Right renal cortex interstitium (tissue), 3 donors: ENCODE measurements at regions not wholly inside any gene's neighbourhood (a gene's known extent, or its start where the extent isn't known, plus 50 kb on each side); places are given as distances from the start of the nearest gene placed in this dataset.

Experiments used
- DNase-seq, 3 donors: peaks; one replicate each; pipeline ENCODE4 v3.0.0-alpha.2; 2013; ENCODE audit warnings: low read depth in 3 of 3, low spot score in 2 of 3

DNA sequence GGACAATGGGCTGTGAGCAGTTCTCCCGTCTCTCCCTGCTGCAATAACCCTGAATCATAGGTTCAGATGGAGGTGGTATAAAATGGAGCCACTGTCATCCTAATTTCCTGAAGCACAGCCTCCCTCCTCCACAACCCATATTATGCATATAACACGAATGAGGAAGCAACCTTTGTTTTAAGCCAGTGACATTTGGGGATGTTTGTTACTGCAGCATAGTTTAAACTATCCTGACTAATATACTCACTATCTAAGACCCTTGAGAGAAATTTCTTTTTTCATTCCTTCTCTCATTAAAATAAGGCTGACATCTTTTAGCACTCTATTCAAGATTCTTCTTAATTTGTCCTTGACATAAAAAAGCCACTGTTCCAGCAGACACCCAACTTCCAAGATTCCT is 413.4 kb downstream of the SOX9 start:
- DNase-seq: no peak

DNA sequence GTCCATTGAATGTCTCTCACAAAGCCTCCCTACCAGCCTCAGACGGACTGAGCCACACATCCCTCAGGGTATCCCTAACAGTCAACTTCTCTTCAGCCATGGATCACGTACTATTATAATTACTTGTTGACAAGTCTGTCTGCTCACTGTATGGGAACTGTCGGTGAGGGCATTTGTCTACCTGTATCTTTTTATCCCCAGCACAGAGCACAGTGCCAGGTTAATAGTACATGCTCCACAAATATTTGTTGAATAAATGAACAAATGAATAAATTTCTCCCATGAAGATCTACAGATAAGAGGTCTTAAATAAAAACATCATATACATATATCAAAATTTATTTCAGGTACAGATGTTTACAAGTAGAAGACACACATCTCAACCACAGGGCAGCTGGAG is 414.0 kb downstream of the SOX9 start:
- no peak for DNase-seq

DNA sequence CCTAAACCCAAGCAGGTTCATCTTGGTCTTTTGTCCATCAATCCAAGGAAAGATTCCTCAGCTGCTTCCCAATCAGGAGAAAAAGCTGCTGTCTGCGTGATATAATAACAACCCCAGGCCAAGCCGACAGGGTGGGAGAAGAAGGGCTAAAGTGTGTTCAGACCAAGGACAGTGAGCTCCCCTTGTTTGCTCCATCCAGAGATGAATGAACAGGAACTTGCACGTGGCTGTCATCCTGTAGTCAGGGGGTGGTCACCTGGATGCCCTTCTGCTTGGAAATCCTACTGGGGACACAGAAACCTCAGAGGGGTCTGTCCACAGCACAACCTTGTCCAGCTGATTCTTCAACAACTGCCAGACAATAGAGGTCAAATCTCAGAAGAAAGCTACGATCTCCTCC is 414.5 kb downstream of the SOX9 start:
- DNase-seq: no peak

DNA sequence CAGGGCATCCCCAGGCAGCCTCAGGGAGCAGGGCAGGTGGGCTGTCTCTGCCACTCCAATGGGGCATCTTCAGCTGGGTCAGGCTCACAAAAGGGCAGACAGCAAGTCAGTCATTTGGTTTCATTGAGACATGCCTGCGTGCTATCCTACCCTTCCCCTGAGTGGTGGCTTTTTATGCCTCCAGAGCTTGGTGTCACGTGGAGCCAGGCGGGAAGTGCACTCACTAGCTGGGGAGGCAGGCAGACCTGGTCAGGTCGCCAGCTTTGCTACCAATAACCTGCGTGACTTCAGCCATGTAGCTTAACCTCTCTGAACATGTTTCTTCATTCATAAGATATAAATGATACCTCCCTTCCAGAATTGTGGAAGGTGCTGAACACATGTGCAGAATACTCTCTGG is 415.0 kb downstream of the SOX9 start:
- DNase-seq: no peak

DNA sequence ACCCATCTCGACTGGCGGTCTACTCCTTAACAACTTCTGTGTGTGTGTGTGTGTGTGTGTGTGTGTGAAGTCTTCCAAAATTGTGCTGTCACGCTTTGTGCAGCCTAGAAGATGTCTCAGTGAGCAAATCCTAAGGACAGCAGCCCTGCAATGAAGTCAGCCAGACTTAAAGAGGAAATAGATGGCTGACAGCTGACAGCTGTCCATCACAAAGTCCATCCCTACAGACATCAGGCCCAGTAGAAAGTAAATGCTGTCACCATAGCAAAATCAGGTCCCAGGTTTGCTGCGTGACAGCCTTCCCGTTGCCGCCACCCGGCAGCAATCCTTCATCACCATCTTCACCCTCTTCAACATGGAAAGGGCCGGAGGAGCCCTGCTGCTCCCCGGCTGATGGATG is 416.0 kb downstream of the SOX9 start:
- DNase-seq: no peak

DNA sequence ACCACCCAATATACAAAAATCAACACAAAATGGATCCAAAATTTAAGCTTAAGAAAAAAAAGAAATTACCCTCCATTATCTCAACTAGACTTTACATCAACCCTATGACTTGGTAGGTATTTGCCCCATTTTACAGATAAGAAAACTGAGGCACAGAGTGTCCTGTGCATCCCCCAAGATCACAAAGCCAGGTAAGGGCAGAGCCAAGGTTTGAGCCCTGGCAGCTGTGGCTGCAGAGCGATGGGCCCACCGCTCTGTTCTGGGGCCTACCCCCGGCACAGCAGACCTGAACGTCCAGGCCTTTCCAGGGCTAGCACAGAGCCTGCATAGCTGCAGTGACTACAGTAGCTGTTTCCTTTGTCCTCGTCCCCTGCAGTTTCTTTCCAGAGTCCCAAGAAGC is 417.6 kb downstream of the SOX9 start:
- no peak for DNase-seq

DNA sequence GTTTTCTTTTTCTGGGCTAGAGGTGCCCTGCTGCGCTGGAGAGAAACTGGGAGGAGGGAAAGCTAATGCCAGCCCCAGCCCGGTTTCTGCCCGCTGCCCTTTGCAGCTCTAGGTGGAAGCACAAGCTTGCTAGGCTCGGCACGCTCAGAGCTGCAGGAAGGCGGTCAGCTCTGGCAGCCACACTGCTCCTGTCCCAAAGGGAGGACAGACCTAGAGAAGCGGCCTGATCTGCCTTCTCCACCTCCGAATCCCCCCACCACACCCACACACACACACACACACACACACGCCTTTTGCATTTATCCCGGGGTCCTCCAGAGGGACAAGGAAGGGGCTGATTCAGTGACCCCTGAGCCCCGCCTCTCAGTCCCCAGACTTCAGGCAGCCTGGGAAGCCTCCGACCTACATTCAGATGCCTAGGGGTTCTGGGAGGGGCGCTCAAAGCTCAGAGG is 418.1 kb downstream of the SOX9 start:
- DNase-seq: no peak

DNA sequence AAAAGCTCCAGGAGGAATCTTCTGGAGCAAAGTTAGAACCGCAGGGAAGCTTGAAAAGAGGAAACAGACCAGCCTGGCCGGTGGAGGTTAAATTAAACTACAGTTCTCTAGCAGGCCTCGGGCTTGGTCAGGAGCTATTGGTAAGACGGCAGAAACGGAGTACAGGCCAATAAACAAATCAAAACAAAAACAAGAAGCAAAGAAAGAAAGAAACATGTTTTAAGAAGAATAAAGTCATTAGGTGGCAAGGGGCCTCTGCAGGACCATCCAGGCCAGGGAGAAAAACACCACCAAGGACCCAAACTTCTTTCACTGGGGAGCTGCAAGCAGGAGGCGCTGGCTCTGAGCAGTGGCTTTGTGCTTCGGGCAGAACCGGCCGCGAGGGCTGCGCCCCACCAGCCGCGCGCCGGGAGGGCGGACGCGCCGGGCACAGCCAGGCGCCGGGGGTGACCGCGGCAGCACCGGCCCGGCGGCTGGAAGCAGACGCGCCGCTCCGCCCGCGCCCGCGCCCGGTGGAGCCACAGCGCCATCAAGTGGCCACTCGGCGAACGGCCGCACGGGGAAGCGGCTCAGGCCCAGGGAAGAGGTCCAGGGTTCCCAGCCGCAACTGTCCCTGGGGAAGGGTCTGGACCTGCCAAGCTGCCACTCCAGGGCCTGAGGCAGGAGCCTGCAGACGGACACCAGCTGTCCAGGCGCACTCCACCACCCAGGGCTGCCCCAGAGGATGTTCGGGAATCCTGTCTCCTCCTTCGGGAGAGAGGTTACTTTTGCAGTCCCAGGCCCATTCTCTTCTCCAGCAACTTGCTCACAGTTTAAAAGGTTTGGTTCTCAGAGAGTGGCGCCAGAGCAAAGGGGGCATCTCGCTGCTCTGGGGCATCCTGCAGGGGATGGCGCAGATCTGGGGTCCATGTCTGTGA is 419.4 kb downstream of the SOX9 start:
- DNase-seq: peak in 2 of 3 donors; percentile 31 to 48

DNA sequence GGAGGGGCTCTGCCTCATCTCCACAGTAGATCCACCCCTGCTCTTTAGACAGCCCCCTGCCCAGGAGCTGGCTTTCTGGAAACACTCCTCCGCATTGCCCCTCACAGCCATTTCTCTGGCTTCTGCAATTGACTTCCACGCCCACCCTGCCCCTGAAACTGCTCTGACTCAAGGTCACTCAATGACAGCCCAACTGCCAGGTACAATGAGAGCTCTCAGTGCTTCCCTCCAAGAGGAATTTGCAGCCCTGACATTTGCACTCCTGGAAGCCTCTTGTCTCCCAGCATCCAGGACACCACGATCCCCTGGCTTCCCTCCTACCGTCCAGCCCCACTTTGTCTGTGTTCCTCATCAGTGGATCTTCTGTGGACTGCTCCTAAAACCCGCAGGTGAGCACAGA is 421.5 kb downstream of the SOX9 start:
- no peak for DNase-seq

DNA sequence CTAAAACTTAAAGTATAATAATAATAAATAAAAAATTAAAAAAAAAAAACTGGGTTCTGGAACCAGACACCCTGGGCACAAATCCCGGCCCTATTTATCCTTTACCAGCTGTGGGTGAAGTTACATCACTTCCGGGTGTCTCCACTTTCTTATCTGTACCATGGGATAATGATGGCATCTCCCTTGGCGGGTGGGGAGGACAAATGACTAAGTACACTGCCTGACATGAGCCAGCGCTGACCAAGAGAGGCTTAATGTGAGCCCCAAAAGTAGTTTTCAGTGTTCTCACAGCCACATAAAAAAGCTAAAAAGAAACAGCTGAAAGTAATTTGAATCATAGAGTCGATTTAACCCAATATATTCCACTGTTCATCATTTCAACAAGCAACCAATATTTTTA is 424.9 kb downstream of the SOX9 start:
- no peak for DNase-seq

DNA sequence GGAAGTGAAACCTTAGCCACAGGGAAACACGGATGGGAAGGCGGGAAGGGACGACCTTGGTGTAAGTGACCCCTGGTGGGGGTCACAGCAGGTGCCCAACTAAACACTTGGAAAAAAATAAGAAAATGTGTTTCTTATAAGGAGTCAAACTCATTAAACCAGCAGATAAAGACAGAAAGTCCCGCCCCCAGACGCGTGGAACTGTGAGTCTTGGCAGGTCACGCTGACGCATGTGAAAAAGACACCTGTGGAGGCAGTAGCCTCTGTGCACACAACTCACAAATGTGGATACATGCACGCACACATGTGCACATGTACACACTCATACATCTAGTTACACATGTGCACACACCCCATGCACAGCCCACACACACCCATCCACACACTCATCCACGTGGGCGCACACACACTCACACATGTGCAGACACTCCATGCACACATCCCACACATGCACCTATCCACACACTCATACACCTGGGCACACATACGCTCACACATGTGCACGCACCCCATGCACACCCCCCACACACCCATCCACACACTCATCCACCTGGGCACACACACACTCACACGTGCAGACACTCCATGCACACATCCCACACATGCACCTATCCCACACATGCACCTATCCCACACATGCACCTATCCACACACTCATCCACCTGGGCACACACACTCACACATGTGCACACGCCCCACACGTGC is 432.4 kb downstream of the SOX9 start:
- no peak for DNase-seq

DNA sequence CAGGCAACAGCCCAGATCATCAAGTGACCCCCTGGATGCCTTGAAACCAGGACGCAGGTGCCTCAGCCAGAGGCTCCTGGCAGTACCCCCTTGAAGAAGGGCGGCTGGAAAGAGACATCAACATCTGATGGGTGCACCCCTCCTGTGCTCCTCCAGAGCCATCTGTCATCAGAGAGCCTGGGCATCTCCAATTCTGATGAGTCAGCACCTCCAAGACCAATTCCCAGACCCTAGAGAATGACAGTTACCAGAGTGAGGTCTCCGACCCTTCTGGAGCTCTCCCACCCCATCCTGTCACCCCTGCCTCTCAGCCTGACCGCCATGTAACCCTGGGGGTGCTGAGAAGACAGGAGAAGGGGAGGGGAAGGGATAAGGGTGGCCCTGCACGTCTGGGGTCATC is 433.7 kb downstream of the SOX9 start:
- DNase-seq: no peak

DNA sequence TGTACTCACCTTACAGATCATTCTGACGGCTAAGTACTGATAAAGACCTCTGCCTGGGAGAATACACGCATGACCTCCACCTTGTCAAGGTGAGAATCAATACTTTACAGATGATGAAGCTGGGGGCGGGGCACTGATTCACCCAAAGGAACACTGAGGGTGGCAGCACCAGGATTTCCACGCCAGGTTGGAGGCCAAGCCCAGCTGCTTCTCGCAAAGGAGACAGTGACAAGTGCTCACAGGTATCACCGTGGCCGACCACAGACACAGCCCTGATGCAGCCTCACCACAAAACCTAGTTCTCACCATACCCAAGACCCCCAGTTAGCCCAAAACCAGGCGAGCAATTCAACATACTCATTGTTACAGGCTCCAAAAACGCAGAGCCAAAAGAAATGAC is 434.2 kb downstream of the SOX9 start:
- DNase-seq: no peak

DNA sequence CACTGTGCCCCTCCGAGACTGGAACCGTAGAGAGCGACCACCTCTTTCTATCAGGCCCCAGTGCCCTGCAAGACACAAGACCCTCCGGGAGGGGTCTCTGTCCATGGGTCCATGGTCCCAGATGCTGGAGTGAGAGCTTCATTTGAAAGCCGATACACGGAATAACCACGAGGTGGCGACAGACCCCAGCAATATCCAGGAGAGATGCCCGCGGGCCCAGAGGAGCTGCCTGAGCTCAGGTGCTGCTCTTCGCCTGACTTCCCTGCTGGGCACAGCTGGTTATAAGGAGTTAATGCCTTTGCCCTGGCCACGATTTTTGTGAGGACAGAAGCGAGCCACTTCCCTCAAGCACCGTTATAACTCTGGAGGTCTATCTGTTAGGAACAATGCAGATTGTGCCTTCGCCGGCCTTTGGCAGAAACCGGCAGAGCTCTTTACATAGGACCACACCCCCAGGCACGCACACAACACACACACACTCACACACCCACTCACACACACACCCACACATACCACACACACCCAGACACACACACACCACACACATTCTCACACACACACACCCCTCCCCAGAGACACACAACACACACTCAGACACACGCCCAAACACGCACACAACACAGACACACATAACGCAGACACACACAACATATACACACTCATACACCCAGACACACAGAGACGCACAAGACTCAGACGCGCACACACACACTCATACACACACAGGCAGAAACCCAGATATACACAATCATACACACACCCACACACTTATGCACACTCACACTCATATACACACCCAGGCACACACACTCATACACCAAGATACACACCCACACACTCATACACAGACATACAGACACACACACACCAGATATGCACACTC is 436.4 kb downstream of the SOX9 start:
- peak in 2 of 3 donors; percentile 49 to 52 for DNase-seq

DNA sequence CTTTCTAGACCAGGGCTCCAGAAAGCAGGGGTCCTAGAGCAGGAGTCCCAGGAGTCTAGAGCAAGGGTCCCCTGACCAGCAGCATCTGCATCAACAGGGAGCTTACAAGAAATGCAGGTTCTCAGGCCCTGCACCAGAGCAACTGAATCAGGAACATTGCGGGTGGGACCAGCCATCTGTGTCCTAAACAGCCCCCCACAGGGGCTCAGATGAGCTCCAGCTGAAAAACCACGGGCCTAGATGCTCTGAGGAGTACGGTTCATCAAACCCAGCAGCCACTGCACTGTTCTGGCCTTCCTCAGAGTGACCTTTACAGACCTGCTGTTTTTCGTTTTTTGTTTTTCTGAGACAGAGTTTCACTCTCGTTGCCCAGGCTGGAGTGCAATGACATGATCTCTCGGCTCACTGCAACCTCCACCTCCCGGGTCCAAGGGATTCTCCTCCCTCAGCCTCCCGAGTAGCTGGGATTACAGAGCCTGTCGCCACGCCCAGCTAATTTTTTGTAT is 438.2 kb downstream of the SOX9 start:
- DNase-seq: no peak

DNA sequence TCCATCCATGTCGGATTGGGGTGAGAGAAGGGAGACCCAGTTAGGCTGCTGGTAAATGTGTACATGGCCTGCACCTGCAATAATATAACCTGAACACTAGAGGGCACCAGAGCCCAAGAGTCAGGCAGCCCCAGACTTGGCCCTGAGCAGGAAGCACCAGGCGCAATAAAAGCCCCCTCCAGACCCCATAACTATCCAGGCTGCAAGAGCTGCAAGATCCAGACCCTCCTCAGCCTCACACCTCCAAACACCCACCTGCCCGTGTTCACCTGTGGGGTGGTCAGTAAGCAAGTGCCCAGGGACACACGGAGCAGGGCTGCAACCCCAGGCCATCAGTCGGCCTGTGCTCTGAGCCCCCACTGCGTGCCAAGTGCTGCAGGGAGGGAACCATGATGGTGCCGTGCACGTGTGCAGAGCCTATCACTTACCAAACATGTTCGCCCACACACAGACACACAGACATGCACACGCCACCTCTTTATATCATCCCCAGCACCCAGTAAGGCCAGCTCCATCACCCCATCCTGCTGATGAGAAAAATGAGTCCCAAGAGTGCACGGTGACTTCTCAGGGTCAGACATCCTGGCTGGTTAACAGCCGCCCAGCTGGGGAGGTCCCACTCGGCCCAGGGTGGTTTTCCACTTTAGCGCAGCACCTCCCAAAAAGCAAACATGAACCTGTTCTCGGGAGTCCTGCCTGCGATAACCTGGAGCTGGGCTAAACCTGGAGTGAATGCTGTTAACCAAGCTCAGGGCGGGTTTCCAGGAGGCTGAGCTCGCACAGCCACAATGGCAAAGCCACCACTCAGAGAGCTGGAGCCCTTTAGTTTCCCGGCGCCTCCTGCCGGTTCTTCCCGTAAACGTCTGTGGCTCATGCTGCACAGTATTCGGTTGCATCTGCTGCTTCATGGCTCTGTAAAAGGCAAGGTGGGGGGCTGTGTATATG is 439.8 kb downstream of the SOX9 start:
- no peak for DNase-seq

DNA sequence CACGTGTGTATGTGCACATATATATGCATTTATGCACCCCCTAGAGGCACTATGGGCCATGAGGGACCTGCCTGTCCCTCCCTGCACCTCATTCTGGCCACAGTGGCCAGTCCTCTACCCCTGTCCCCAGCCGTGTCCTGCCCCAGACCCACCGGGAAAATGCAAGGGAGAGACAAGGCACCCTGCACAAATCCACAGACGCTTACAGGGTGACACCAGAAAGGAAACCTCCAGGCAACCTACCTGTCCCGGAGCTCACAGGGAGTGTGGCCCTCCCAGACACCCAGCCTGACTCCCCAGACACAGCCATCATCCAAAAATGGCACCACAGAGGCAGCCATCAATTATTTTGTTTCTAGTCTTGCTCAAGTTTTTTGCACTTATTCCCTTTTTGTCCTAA is 440.4 kb downstream of the SOX9 start:
- no peak for DNase-seq

DNA sequence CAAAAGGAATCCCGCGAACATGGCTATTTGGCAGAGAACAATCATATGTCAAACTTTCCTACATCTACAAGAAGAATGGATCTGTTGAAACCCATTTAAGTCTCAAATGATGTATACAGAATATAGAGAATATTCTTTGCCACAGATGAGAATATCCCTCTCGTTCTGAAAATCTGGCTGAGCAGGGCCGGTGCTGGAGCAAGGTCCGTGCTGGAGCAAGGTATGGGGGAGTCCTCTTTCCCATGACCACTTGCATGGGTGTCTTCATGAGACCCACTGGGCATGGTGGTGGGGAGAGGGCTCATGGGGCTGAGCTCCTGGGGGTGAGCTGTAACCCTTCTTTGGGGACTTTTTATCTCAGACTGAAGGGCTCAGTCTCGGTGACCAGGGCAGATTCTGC is 440.9 kb downstream of the SOX9 start:
- no peak for DNase-seq

DNA sequence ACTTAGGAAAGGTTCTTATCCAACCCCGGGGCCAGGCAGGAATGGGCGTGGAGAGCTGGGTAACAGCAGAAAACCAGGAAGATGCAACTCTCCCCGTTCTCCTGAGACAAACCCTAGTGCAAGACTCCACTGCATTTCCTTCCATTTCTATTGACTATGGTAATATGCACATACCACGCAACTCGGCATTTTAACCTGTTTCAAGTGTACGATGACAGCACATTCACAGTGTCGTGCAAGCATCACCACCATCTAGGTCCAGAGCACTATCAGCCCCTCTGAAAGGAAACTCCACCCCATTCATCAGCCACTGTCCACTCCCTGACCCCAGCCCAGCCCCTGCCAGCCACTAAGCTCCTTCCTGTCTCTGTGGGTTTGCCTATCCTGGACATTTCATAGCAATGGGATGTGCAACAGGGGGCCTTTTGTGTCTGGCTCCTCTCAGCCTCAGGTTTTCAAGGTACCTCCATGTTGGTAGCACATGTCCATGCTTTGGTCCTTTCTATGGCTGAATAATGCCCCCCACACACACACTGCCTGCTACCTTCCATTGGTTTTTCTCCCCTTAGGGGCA is 441.9 kb downstream of the SOX9 start:
- no peak for DNase-seq
